HG02610 (cell line): ENCODE measurements at regions not wholly inside any gene's neighbourhood (a gene's known extent, or its start where the extent isn't known, plus 50 kb on each side); places are given as distances from the start of the nearest gene placed in this dataset.

Source experiments
- ATAC-seq: cut with Tn5 transposase; IDR thresholded peaks from one replicate; pipeline ENCODE4 v1.9.1; 2021; ENCODE audit warnings: mild to moderate bottlenecking, moderate library complexity; ENCODE audit not compliant: unreplicated experiment

DNA sequence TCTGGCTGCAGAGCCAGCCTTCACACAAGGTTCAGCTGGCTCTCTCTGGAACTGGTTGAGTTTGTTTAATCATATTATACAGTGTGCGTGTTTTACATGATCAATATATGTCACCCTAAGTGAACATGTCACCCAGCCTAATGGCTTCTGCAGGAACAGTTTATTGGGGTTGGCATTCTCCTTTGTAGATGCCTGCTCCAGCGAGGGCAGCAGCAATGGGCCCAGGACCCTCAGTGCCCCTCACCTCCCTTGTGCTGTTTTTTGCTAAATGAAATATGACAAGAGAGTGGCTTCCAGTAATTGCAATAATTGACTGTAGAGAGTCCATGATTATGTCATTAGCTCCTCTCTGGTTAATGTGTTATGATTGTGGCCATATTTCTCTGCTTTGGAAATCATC lies 387.2 kb downstream of the TMEM114 start:
- ATAC-seq, result no peak

DNA sequence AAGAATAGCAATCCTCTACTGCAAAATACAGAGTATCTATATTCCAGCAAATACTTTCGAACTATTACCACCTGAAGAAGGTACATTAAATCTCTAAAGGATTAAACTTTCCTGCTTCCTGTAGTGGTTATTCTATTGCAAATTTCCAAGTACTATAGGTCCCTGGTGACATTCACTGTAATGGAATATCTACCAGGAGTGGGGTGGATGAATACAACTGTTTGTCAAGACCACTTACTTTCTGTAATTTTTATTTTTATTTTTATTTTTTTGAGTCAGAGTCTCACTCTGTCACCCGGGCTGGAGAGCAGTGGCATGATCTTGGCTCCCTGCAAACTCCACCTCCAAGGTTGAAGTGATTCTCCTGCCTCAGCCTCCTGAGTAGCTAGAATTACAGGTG lies 389.5 kb downstream of the TMEM114 start:
- no peak for ATAC-seq

DNA sequence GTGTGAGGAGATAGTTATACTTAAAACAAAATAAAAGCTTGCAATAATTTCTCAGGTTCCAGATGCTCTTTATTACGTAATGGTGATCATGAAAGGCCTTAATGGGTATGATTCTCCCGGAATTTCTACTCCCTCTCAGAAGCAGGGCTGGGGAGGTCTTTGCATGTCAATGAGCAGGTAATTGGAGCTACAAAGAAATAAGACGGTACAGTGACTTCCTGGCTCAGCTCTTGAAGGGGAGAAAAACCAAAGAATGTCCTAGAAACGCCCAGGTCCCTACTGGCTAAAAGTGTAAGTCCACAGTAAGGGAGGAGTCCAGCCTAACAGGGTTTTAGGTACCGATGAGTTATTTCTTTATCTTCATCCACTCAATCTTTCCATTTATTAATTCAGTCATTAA lies 390.9 kb downstream of the TMEM114 start:
- no peak for ATAC-seq

DNA sequence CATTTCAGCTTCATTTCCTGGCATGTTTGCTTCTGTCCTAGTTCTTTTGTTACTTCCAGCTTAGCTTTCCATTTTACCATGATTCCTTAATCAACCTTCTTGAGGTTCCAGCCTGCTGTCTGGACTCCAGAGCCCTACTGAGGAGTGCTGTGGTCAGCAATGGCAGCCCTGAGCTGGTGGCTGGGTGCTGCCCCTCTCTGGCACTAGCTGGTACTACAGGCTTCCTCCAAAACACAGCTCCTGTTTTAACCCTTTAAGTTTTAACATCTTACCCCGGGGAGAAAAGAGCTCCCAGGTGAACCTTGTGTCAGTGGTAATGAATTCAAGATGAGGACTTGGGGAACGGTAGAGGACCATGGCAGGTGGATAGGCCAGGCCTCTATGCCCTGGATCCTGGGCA lies 395.5 kb downstream of the TMEM114 start:
- no peak for ATAC-seq

DNA sequence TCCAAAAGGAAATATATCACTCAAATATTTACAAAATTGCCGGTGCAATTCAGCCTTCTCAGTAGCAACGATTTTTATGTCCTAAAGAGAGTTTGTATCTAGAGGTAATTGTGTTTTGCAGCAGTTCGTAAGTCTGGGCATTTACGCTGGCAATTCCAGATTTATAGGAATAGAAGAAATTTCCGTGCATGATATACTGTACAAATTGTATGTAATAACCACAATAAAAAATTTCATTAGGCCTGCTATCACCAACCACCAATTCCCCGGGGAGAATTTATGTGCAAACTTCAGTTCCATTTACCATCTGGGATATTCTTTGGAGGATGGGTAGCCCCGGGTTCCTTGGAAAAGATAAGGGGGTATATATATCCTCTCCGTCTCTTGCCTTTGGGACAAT lies 401.5 kb downstream of the TMEM114 start:
- no peak for ATAC-seq

DNA sequence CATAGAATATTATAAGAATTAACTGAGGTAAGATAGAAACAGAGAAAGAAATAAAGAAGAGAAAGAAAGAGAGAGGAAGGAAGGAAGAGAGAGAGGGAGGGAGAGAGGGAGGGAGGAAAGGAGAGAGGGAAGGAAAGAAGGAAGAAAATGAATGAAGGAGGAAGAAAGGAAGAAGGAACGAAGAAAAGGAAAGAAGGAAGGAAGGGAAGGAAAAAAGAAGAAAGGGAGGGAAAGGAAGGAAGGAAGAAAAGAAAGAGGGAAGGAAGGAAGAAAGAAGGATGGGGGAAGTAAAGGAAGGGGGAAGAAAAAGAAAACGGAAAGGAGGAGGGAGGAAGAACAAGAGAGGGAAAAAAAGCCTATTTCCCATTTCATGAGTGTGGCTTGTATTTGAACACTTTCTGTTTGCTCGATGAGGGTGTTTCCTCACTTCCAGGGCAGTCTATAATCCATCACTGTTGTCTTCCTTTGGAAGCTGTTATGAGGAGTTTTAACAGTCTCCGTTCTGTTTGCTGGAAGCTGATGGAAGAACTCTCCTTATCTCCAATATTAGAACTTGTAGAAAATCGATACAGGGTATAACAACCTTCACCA lies 402.4 kb downstream of the TMEM114 start:
- no peak for ATAC-seq

DNA sequence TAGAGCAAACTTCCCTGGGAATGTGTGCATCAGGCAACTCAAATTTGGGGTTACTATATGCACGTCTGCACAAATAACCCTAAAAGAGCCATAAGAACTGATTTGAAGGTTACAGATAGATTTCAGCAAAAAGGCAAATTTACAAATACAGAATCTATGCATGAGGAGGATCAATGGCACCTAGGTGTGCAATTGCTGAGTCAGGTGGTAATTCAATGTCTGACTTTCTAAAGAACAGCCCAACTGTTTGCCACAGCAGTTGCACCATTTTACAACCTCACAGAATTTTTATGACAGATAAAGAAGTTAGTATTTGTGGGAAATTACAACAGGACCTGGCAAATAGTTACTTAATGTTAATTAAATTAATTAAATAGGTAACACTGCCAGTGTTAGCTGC lies 405.5 kb downstream of the TMEM114 start:
- no peak for ATAC-seq

DNA sequence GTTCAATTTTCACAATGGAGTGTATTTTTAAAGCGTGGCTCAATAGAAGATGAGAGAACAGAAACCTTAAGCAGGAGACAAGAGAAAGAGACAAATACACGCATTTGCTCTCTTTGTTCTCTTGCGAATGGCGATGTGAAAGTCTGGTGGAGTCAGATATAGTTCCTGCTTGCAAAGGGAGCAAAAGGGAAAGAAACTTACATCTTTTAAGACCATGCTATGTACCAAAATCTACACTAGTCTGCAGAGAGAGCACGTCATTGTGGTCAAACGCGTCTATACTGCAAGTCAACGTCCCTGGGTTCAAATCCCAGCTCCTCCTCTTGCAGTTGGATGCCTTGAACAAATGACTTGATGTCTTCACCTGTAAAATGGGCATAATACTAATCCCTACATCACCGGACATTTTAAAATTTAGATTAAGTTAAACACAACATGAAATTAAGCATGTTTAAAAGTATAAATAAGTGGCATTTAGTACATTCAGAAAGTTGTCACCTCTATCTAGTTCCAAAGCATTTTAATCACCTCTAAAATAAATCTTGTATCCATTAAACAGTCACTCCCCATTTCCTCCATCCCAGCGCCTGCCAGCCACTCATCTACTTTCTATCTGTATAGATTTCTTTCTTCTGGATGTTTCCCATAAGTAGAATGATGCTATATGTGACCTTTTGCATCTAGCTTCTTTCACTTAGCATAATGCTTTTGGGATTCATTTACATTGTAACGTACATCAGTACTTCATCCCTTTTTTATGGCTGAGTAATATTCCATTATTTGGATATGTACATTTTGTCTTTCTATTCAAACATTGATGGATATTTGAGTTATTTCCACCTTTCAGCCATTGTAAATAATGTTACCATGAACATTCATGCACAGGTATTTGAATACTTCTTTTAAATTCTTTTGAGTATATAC lies 406.9 kb downstream of the TMEM114 start:
- ATAC-seq, result no peak

DNA sequence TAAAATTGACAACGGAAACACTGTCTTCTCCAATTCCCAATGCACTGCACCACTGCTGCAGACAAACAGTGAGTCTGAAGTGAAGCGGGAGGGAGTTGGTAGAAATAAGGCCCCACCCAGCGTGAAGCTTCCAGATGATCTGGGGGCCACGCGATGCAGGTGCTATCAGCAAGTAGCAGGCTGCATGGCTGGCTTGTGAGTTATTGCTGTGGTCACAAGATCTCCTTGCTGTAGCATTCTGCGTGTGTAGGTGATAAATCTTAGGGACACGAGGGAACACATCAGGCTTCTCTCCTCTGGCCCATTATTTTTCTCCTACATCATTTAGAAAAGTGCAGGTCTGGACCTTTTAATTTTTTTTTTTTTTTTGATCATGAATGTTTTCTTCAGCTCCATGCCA lies 407.6 kb downstream of the TMEM114 start:
- no peak for ATAC-seq

DNA sequence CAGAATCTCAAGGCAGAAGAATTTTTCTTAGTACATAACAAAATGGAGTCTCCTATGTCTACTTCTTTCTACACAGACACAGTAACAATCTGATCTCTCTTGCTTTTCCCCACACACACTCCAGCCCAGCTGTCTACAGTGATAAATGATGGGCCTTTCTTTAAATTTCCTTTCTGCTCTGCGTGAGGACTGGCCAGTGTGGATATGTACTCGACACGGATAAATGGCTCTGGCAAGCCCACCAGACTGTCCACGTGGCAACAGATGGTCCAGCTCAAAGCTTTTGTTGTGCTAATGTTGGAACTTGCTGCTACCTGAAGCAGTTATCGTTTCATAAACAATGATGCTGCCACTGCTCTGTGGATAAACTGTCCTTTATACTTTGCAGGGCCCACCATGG lies 410.7 kb downstream of the TMEM114 start:
- ATAC-seq, result no peak

DNA sequence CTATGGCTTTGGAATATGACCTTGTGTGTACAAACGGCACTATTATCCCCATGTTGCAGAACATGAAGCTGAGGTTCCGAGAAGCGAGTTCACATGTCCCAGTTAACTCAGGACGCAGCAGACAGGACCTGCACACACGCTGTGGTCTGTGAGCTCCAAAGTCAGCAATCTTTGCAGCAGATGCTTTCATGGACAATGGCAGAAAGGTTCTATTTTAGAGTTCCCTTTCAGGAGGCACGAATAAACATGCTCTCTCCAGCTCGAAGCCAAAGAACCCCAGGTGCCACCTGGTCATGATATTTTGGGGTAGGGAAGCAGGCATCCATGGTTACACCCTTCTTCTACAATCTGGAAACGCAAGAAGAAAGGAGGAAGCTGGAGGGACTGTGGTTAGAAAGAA lies 412.0 kb downstream of the TMEM114 start:
- ATAC-seq, result no peak

DNA sequence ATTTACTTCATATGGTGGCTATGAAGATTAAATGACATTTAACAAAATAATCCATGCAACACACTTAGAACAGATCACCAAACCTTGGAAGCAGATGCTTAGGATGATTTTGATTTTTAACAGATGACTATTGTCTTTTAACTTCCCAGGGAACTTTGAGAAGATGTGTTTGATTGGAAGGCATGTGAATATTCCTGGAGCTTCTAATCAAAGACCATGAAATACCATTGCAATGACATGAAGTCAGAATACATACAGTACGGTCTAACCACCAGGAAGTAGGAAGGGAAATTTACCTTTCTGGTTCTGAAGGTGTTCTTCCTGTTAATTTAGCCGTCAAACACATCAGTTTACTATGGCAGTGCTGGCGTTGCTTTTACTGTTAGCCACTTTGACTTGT lies 414.9 kb downstream of the TMEM114 start:
- no peak for ATAC-seq

DNA sequence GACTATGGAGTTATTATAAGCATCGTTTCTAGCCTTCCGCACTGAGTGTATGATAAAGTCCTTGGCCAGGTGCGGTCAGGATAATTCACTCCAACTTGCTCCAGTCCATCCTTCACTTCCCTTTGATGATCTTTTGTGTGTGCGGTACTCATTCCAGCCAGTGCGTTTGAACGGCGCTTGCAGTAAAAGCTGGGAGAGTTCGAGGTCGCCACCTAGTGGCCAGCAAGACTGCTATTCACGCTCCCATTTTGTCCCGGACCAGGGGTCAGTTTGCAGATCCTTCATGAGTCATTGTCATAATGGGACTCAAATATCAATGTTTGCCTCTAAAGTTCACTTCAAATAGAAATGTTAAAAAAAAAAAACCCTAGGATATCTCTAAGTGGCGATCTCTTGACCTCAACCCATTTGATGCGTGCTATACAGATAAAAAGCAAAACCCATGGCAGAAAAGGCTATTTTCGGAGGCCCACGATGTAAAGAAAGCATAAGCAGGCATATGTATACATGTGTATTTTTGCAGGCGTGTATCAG lies 417.1 kb downstream of the TMEM114 start:
- peak; percentile 69 for ATAC-seq

DNA sequence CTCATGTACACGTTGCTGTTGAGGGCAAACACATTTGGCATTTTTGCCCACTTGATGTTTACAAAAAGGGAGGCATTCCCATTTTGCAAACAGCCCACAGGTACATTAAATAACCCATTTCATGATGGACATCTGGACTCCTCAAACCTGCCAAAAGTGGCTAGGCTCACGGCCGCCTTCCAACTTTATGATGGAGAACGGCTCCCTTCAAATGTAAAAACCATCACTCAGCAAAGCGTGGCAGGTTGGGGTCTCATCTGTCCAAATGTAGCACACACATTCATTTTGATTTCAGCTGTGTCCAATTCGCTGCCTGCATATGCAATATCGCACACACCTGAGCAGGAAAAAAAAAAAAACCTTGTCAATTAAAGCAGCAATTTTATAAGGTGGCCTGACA lies 417.8 kb downstream of the TMEM114 start:
- no peak for ATAC-seq

DNA sequence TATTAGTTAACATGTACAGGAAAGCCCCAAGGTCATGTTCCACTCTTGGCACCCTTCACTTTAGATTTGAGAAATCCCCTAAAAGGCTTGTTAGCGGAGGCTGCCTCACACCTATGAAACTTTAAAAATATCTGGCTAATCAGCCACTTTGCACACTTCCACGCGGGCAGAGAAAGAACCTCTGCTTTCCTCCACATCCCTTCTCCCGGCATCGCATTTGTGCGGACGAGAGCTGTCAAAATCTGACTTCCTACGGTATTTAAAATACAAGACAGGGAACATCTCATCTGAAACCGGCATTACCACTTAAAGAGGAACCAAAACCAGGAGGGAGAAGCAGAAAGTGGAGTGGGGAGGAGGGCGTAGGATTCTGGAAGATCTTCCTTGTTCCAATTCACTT lies 422.3 kb downstream of the TMEM114 start:
- no peak for ATAC-seq

DNA sequence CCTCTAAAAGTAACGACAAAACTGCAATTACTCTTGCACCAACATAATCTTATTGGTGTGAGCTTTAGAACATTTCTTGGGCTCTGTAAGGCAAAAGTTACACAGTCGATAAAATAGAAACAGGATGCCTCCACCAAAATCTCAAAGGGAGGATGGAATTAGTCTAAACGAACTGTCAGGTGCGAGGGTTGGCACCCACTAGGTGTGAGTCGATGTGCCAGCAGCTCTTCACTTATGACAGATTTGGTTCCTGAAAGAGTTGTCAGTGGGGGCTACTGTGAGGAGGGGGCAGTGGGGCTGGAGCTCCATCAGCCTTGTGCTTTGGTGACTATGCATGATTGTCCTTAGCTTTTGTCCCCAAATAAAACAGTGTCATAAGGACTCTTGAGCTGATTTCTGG lies 422.9 kb downstream of the TMEM114 start:
- ATAC-seq, result no peak

DNA sequence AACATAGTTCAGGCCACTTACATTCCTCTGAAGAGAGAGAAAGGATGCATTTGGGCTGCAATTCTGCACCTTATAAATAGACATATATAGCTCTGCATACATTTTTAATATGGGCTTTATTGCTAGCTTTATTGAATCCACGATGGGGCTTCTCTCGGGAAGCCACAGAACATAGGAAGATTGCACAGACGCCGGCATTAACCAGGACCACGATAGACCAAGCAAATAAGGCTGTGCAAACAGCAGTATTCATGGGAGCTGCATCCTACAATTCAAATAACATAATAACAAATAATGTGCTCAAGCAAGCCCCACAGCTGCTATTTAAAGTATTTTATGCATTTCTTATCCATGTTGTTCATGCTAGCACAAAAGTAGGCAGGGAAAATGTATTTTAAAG lies 432.3 kb downstream of the TMEM114 start:
- ATAC-seq, result no peak

DNA sequence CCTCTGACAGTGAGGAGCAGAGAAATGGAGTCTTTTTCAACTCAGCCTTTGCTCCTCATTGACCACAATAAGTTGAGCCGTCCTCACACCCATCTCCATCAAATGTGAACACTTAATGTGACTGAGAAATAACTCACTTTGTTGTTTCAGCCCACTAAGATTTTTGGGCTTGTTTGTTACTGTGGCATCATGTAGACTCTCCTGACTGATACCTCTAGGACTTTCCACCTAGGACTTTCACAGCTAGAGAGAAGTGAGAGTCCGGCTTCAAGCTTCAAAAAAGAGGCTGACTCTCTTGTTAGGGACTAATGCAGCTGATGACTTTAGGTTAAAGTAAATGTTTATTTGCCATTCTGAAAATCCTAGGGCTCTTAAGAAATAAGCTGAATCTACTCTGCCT lies 435.0 kb downstream of the TMEM114 start:
- no peak for ATAC-seq

DNA sequence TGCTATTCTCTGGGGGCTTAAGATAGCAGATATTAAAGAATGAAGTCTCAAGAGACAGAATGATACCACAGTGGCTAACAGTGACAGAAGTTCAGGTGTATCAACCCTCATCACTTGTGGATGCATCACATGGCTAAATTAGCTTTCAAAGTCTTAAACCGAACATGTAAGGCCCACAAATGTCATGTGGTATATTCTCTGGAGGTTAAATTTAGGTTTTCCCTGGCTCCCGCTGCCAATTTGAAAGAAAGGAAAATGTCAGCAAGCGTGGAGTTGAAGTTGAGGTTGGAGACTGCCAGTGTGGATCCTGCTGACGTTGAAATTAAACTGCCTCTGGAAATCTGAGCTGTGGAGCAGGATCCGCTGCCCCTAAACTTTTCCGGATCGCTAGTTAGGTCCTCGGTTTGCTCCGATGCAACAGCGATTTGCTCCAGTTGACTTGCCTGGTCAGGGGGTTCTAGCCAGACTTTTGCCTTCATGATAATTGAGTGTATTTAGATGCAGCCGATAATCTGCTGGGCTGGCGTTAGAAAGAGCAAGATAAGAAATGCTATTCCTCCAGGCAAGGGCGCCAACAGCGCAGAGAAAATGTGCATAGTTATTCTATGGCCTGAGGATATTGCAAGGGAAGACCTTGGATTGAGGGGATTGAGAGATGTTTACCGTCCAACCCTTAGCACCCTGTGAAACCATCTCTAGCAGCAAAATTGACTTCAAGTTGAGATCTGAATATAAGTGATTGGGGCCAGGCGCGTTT lies 443.9 kb downstream of the TMEM114 start:
- ATAC-seq, result no peak

DNA sequence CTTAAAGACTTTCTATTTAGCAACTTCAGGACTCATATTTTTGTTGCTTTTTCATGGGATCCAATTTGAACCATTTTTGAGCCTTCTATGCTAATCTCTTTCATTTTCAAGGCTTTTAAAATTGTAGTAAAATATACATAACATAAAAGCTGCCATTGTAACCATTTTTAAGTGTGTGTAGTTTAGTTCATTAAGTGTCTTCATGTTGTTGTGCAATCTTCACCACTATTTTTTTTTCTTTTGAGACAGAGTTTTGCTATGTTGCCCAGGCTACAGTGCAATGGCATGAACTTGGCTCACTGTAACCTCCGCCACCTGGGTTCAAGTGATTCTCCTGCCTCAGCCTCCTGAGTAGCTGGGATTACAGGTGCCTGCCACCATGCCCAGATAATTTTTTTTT lies 451.6 kb downstream of the TMEM114 start:
- no peak for ATAC-seq

DNA sequence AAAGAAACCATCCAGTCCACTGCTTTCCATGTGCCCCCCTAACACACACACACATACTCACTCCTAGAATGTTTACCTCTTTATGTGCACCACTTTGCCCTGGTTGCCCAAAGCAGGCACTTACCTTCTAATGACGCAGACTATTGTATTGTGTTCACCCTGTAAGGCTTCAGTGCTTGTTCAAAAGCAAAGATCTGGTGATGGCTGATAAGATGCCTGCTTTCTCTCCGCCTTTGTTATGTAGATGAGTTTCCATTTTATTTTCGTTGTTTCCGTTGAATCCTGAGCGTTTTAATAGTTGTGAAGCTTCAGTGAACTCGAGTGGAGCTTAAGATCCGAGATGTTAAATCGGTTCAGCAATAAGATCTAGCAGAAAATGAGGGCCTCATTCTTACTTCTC lies 452.7 kb downstream of the TMEM114 start:
- no peak for ATAC-seq

DNA sequence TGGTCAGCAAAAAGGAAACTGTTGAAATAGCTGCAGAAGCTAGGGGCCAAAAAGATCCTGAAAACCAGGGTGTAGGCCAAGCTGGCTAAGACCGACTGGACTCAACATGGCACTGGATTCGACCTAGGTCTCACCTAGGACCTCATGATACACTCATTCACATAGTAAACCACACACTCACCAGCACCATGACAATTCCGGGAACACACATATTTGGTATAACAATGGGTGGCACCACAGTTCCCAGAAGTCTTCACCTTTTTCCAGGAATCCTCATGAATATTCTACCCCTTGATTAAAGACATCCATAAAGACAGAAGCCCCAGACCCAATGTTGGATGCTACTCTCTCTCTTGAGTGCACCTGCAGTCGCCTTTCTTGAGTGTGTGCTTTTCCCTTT lies 460.1 kb downstream of the TMEM114 start:
- no peak for ATAC-seq
